Endothelial cell of umbilical vein (primary cell): ENCODE measurements at regions not wholly inside any gene's neighbourhood (a gene's known extent, or its start where the extent isn't known, plus 50 kb on each side); places are given as distances from the start of the nearest gene placed in this dataset.

Source experiments
- BruUV-seq: library from RNA; stranded (reverse); fragments of 400-500 nt; replicated peaks from 2 replicates; lab custom pipeline; 2021; lab: Mats Ljungman, UMichigan
- CTCF ChIA-PET: fragments of 300-600, 350-600 bp; sonication (Branson Sonifier 250); formaldehyde crosslinking; loops from one replicate; lab custom pipeline; 2021; ENCODE audit warnings: antibody characterized with exemption, inconsistent platforms; lab: Charles Lee
- POLR2A ChIA-PET: fragments of 300-600, 350-600 bp; sonication (Branson Sonifier 250); formaldehyde crosslinking; loops from one replicate; lab custom pipeline; 2021; ENCODE audit warnings: antibody characterized with exemption, inconsistent platforms; lab: Charles Lee
- DNase-seq: peaks from one replicate; pipeline ENCODE4 v3.0.0-alpha.2; 2011; ENCODE audit warnings: low read depth, low spot score
- FAIRE-seq: peaks from 2 replicates; lab custom pipeline; 2011; peaks lifted over from hg19 to GRCh38; lab: Jason Lieb, UNC
- H2AFZ ChIP-seq: 2 replicates; pipeline ENCODE4 v1.6.0; 2012; ENCODE audit warnings: low read depth, low read length, control low read depth, inconsistent platforms
- H3K27ac ChIP-seq: 2 replicates; pipeline ENCODE4 v1.5.1; 2011; ENCODE audit warnings: low read depth, mild to moderate bottlenecking, control low read depth, low read length, moderate library complexity; ENCODE audit not compliant: insufficient read depth
- H3K27me3 ChIP-seq, 2 experiments: 2 replicates each; pipeline versions ENCODE4 v1.6.0 to v1.6.1; 2011; ENCODE audit warnings: low read length in 2 of 2, mixed read lengths in 1 of 2; ENCODE audit not compliant: control insufficient read depth in 2 of 2, insufficient read depth in 2 of 2
- H3K36me3 ChIP-seq, 2 experiments: 2 replicates in 1 of 2; 3 replicates in 1 of 2; pipeline ENCODE4 v1.5.1; 2011; ENCODE audit warnings: low read length in 2 of 2, mild to moderate bottlenecking in 1 of 2, moderate library complexity in 1 of 2; ENCODE audit not compliant: control insufficient read depth in 2 of 2, insufficient read depth in 2 of 2; ENCODE audit errors: extremely low read depth in 1 of 2
- H3K4me1 ChIP-seq: 3 replicates; pipeline ENCODE4 v1.5.1; 2011; ENCODE audit warnings: mild to moderate bottlenecking, low read length; ENCODE audit not compliant: control insufficient read depth, insufficient read depth; ENCODE audit errors: extremely low read depth
- H3K4me2 ChIP-seq: 2 replicates; pipeline ENCODE4 v1.6.1; 2011; ENCODE audit warnings: low read length, control low read depth, mixed read lengths; ENCODE audit not compliant: insufficient read depth
- H3K4me3 ChIP-seq, 3 experiments: fragments of 200-600 bp in 1 of 3; sonication (generic), shearing (Covaris generic) in 1 of 3; replicated peaks in 1 of 3; 2 replicates each; pipeline ENCODE4 v1.5.1; 2011 to 2016; ENCODE audit warnings: control low read depth in 3 of 3, low read length in 3 of 3, mild to moderate bottlenecking in 2 of 3, inconsistent platforms in 1 of 3, low read depth in 1 of 3, moderate library complexity in 1 of 3; ENCODE audit not compliant: insufficient read depth in 1 of 3
- H3K79me2 ChIP-seq: 2 replicates; pipeline ENCODE4 v1.6.0; 2012; ENCODE audit warnings: low read length, inconsistent platforms; ENCODE audit not compliant: control insufficient read depth, insufficient read depth
- H3K9ac ChIP-seq: replicated peaks from 2 replicates; pipeline ENCODE3; 2011; ENCODE audit warnings: low read length, control low read depth; ENCODE audit not compliant: insufficient read depth; ENCODE audit errors: extremely low read depth
- H3K9me1 ChIP-seq: replicated peaks from 3 replicates; pipeline ENCODE4 v1.6.0; 2011; ENCODE audit warnings: mild to moderate bottlenecking, low read length; ENCODE audit not compliant: control insufficient read depth, insufficient read depth; ENCODE audit errors: extremely low read depth
- H3K9me3 ChIP-seq: replicated peaks from 2 replicates; pipeline ENCODE4 v1.5.1; 2012; ENCODE audit warnings: low read length, inconsistent platforms; ENCODE audit not compliant: control insufficient read depth, insufficient read depth
- H4K20me1 ChIP-seq: replicated peaks from 2 replicates; pipeline ENCODE3; 2011; ENCODE audit warnings: mild to moderate bottlenecking, low read length; ENCODE audit not compliant: control insufficient read depth, insufficient read depth; ENCODE audit errors: extremely low read depth
- EZH2 ChIP-seq: IDR thresholded peaks from 2 replicates; pipeline ENCODE4 v1.6.1; 2012; ENCODE audit warnings: borderline replicate concordance, low read depth, mild to moderate bottlenecking, moderate library complexity, low read length, inconsistent platforms; ENCODE audit not compliant: severe bottlenecking
- FOS ChIP-seq: IDR thresholded peaks from 2 replicates; pipeline ENCODE4 v1.6.1; 2011; ENCODE audit warnings: mild to moderate bottlenecking, low read length, moderate library complexity, borderline replicate concordance; ENCODE audit not compliant: insufficient read depth
- GATA2 ChIP-seq: IDR thresholded peaks from 2 replicates; pipeline ENCODE4 v1.7.0; 2011; ENCODE audit warnings: low read depth, mild to moderate bottlenecking, moderate library complexity, mixed read lengths, low read length; ENCODE audit not compliant: insufficient read length, insufficient read depth
- JUN ChIP-seq: IDR thresholded peaks from 2 replicates; pipeline ENCODE4 v1.6.1; 2011; ENCODE audit warnings: borderline replicate concordance, low read depth; ENCODE audit not compliant: insufficient read length, insufficient read depth
- MYC ChIP-seq: IDR thresholded peaks from one replicate; pipeline ENCODE4 v1.6.1; 2011; ENCODE audit warnings: mild to moderate bottlenecking, low read depth, low read length
- POLR2A ChIP-seq: IDR thresholded peaks from 2 replicates; pipeline ENCODE4 v1.6.1; 2012; ENCODE audit warnings: low read depth, mild to moderate bottlenecking, control low read depth, low read length
- POLR2AphosphoS5 ChIP-seq: IDR thresholded peaks from 2 replicates; pipeline ENCODE4 v1.6.1; 2012; ENCODE audit warnings: low read depth, mild to moderate bottlenecking, control low read depth, low read length, moderate library complexity; ENCODE audit not compliant: insufficient read depth
- dilution Hi-C: fragments of 300-500 bp; cut with MboI; formaldehyde crosslinking; loops from one replicate; pipeline ENCODE4 v1.15.0; 2019; ENCODE audit warnings: low sequenced_read_pairs; ENCODE audit not compliant: extremely low pct_ligation_motif_present
- intact Hi-C: fragments of 100-400 bp; cut with micrococcal nuclease; formaldehyde crosslinking; loops from one replicate; pipeline ENCODE4 v1.10.0; 2022
- TF ChIP-seq, protein P1 (sequence below), 2 donors: IDR thresholded peaks; 1 replicate in 1 of 2; 2 replicates in 1 of 2; pipeline ENCODE4 v1.5.1; 2011; ENCODE audit warnings: low read length in 2 of 2, mild to moderate bottlenecking in 2 of 2, moderate library complexity in 2 of 2, control low read depth in 1 of 2, inconsistent platforms in 1 of 2, low read depth in 1 of 2; ENCODE audit not compliant: insufficient read depth in 1 of 2; ENCODE audit errors: extremely low read depth in 1 of 2
- TF ChIP-seq, protein P2 (sequence below): IDR thresholded peaks from 2 replicates; pipeline ENCODE4 v1.6.1; 2011; ENCODE audit not compliant: insufficient read depth, insufficient read length

DNA sequence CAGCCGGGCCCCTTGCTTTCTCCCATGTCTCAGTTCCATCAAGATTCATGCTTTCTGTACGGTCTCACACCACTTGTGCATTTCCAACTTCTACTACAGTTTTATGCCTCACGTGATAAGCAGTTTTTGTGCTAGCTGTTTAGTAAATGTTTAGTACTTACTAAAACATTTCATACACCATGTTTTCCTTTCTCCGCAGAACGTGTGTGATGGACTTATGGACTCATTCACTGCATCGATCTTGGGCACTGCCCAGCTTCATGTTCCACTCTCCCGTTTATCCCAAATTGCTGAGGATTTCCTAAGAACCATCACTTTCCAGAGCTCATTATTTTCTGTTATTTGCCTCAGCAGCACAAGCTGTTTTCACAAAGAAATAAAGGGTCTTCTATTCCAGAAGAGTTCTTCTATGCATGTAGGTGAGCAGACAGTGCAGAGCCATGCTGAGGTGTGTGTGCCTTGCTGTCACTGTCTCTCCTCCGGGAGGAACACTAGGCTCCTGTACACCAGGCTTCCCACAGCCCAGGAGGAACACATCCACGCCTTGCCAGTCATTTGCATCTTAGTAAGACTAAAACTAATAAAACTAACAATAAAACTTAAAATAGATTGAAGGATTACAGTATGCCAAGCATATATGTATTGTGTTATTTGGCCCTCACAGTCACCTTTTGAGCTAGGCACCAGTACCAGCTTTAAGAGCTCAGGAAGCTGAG is 90.3 kb upstream of the EEA1 start:
- dilution Hi-C loops (loop anchor here (25.0 kb wide), 1 partner anchor 368 kb away; the partner anchor contains the start of gene NUDT4), intact Hi-C loops (no loop called here)
- no peaks in the 10 kb centered on the region for H3K27me3 ChIP-seq
- BruUV-seq = no TSS peak
- H3K36me3 ChIP-seq = no peaks in the 10 kb centered on the region
- H3K9me3 ChIP-seq = no peaks in the 10 kb centered on the region
- TF ChIP-seq GATA2 (no peak), JUN (no peak), POLR2AphosphoS5 (no peak), FOS (no peak), EZH2 (no peak), POLR2A (no peak), MYC (no peak)
- TF ChIP-seq, protein P1, sequence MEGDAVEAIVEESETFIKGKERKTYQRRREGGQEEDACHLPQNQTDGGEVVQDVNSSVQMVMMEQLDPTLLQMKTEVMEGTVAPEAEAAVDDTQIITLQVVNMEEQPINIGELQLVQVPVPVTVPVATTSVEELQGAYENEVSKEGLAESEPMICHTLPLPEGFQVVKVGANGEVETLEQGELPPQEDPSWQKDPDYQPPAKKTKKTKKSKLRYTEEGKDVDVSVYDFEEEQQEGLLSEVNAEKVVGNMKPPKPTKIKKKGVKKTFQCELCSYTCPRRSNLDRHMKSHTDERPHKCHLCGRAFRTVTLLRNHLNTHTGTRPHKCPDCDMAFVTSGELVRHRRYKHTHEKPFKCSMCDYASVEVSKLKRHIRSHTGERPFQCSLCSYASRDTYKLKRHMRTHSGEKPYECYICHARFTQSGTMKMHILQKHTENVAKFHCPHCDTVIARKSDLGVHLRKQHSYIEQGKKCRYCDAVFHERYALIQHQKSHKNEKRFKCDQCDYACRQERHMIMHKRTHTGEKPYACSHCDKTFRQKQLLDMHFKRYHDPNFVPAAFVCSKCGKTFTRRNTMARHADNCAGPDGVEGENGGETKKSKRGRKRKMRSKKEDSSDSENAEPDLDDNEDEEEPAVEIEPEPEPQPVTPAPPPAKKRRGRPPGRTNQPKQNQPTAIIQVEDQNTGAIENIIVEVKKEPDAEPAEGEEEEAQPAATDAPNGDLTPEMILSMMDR (IDR thresholded peaks at IDR 0.05; ENCODE audit: extremely low read depth in 1 of 2, insufficient read depth in 1 of 2, low read depth in 1 of 2, low read length in 2 of 2) = no peak
- TF ChIP-seq, protein P2, sequence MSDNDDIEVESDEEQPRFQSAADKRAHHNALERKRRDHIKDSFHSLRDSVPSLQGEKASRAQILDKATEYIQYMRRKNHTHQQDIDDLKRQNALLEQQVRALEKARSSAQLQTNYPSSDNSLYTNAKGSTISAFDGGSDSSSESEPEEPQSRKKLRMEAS = no peak
- no peak overlapping the region for H3K4me2 ChIP-seq
- no peaks in the 10 kb centered on the region for H3K79me2 ChIP-seq
- DNase-seq = no peak
- H3K27ac ChIP-seq = peak overlapping the region; percentile 46
- H3K9ac ChIP-seq = no peak overlapping the region
- ChIA-PET CTCF (interaction anchor here (1.0 to 2.1 kb wide), 6 partner anchors 9 to 400 kb away, joined by 3 to 13 read pairs (median 4); no protein-coding TSS in a partner anchor), POLR2A (no interaction called here)
- H3K9me1 ChIP-seq = no peaks in the 10 kb centered on the region
- peaks cover 46% of the 10 kb centered on the region for H3K4me1 ChIP-seq
- FAIRE-seq = no peak
- H2AFZ ChIP-seq = peak overlapping the region; percentile 41
- H4K20me1 ChIP-seq = no peaks in the 10 kb centered on the region
- no peak overlapping the region for H3K4me3 ChIP-seq
